NCI-H2227 (cell line): ENCODE measurements at regions not wholly inside any gene's neighbourhood (a gene's known extent, or its start where the extent isn't known, plus 50 kb on each side); places are given as distances from the start of the nearest gene placed in this dataset.
"Not testable (repeated sequence)": the region's sequence is repeated elsewhere in the genome, so short reads cannot be mapped to it uniquely, and the experiment has no call there.

Source experiments
- DNase-seq: peaks from one replicate; lab custom pipeline; 2025; ENCODE audit not compliant: unreplicated experiment; lab: John Stamatoyannopoulos, UW

- no peak for DNase-seq
Measured at GRCh38 chr14:45727133-45727532, 474.1 kb upstream of the MIS18BP1 start.

- DNase-seq, result no peak
Measured at GRCh38 chr14:45721472-45721871, 468.5 kb upstream of the MIS18BP1 start.

- no peak for DNase-seq
Measured at GRCh38 chr14:45716572-45716971, 463.6 kb upstream of the MIS18BP1 start.

GRCh38 chr14:45715946-45716345 is 462.9 kb upstream of the MIS18BP1 start:
- no peak for DNase-seq

GRCh38 chr14:45709541-45709940 is 456.5 kb upstream of the MIS18BP1 start:
- no peak for DNase-seq

- no peak for DNase-seq
Measured at GRCh38 chr14:45705940-45706534, 453.0 kb upstream of the MIS18BP1 start.

- DNase-seq, result no peak
Measured at GRCh38 chr14:45699471-45699870, 446.5 kb upstream of the MIS18BP1 start.

- no peak for DNase-seq
Measured at GRCh38 chr14:45698462-45699134, 445.6 kb upstream of the MIS18BP1 start.

GRCh38 chr14:45686771-45687170 is 433.8 kb upstream of the MIS18BP1 start:
- no peak for DNase-seq

- no peak for DNase-seq
Measured at GRCh38 chr14:45680531-45680930, 427.5 kb upstream of the MIS18BP1 start.

- DNase-seq, result no peak
Measured at GRCh38 chr14:45679853-45680252, 426.9 kb upstream of the MIS18BP1 start.

- DNase-seq, result no peak
Measured at GRCh38 chr14:45678163-45678562, 425.2 kb upstream of the MIS18BP1 start.

GRCh38 chr14:45673420-45673819 is 420.4 kb upstream of the MIS18BP1 start:
- no peak for DNase-seq

- DNase-seq, result no peak
Measured at GRCh38 chr14:45664668-45665356, 411.8 kb upstream of the MIS18BP1 start.

- no peak for DNase-seq
Measured at GRCh38 chr14:45658917-45659299, 405.9 kb upstream of the MIS18BP1 start.

GRCh38 chr14:45658226-45658916 is 405.4 kb upstream of the MIS18BP1 start:
- DNase-seq, result no peak

GRCh38 chr14:45651890-45652289 is 398.9 kb upstream of the MIS18BP1 start:
- DNase-seq, result no peak

- no peak for DNase-seq
Measured at GRCh38 chr14:45650754-45651153, 397.8 kb upstream of the MIS18BP1 start.

GRCh38 chr14:45649051-45649450 is 396.0 kb upstream of the MIS18BP1 start:
- DNase-seq, result no peak

- DNase-seq, result no peak
Measured at GRCh38 chr14:45641541-45641940, 388.5 kb upstream of the MIS18BP1 start.

GRCh38 chr14:45634651-45635441 is 381.8 kb upstream of the MIS18BP1 start:
- DNase-seq, result not testable (repeated sequence)
